Gastroesophageal sphincter (tissue), 3 donors: ENCODE measurements at regions not wholly inside any gene's neighbourhood (a gene's known extent, or its start where the extent isn't known, plus 50 kb on each side); places are given as distances from the start of the nearest gene placed in this dataset.

Experiments
- EP300 ChIP-seq: sonication (generic); formaldehyde crosslinking; IDR thresholded peaks from one replicate; pipeline ENCODE4 v1.6.1; 2017; ENCODE audit warnings: antibody characterized with exemption, mild to moderate bottlenecking
- POLR2A ChIP-seq, 2 donors: fragments of 450-650 bp; IDR thresholded peaks; one replicate each; pipeline ENCODE4 v1.6.1; 2017; ENCODE audit warnings: antibody characterized with exemption in 2 of 2, mild to moderate bottlenecking in 2 of 2, moderate library complexity in 1 of 2
- TF ChIP-seq, protein P1 (sequence below), 4 experiments: fragments of 200-600 bp in 2 of 4; fragments of 450-650 bp in 2 of 4; sonication (generic) in 1 of 4; IDR thresholded peaks; one replicate each; pipeline ENCODE4 v1.5.1; 2017 to 2019; ENCODE audit warnings: antibody characterized with exemption in 4 of 4, mild to moderate bottlenecking in 2 of 4, moderate library complexity in 2 of 4

DNA sequence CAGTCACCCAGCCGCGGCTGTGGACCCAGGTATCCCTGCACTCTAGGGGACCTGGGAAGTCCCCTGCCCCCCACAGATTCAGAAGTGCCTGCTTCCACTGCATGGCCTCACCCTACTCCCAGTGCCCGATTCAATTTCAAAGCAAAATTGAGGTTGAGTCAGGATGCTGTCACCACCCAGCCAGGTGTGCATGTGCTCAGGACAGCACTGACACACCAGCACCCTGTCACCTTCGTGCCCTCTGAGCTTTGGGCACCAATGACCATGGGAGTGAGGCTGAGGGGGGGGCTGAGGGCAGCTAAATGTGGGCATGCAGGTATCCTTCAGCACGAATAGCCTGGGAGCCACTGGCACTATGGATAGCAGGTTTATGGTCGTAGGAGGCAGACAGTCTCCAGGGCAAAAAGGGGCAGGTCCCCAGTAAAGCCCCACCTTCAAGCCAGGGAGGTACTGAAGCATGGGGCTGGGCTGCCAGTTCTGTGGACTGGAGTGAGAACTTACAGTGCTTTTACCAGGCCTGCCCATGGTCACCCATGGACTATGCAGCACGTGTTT, 1151.6 kb upstream of the CDH6 start:
- TF ChIP-seq, protein P1, sequence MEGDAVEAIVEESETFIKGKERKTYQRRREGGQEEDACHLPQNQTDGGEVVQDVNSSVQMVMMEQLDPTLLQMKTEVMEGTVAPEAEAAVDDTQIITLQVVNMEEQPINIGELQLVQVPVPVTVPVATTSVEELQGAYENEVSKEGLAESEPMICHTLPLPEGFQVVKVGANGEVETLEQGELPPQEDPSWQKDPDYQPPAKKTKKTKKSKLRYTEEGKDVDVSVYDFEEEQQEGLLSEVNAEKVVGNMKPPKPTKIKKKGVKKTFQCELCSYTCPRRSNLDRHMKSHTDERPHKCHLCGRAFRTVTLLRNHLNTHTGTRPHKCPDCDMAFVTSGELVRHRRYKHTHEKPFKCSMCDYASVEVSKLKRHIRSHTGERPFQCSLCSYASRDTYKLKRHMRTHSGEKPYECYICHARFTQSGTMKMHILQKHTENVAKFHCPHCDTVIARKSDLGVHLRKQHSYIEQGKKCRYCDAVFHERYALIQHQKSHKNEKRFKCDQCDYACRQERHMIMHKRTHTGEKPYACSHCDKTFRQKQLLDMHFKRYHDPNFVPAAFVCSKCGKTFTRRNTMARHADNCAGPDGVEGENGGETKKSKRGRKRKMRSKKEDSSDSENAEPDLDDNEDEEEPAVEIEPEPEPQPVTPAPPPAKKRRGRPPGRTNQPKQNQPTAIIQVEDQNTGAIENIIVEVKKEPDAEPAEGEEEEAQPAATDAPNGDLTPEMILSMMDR (IDR thresholded peaks at IDR 0.05): no peak
- TF ChIP-seq EP300 (no peak), POLR2A (IDR thresholded peaks at IDR 0.05) (no peak)
